ENCODE measurements at regions not wholly inside any gene's neighbourhood (a gene's known extent, or its start where the extent isn't known, plus 50 kb on each side); places are given as distances from the start of the nearest gene placed in this dataset.
A peak's percentile ranks its signal among the peaks of the same experiment; 100 is the strongest.

DNA sequence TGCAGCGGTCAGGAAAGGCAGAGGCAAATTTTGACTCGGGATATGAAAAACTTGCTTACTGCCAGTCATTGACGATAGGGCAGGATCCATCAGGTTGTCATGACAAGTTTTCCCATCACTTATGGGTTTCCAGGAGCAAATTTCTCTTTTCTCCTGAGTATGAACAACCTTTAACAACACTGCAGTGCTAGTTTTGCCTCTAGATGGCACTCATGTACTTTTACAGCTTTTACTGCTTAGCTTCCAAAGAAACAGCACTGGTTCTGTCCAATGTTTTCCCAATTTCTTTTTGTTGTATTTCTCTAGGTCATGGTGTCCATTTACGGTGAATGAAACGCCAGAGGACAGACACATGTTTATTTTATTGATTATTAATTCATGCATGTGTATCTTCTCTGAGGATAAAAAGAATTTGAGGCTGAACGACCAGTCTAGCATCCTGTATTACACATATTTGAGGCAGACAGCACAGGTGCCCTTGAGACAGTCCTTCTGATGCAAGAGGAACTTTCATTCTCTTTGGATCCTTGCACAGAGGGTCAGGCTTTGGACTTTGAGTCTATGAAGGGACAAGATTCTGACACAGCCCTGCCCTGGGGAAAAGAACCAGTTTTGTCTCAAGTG is 112.3 kb upstream of the TRABD2B start:
- Histone ChIP-seq H3K9me2 (replicated peaks; ENCODE audit: low read depth, low read length) (no peaks in the 10 kb centered on the region), H3K4me3 (ENCODE audit: low read length, poor library complexity, severe bottlenecking) (no peak overlapping the region), H3F3A (ENCODE audit: low read depth) (no peaks in the 10 kb centered on the region), H3K79me2 (ENCODE audit: insufficient read depth, low read length) (no peaks in the 10 kb centered on the region), H4K20me1 (ENCODE audit: insufficient read depth, low read length, poor library complexity, severe bottlenecking) (no peaks in the 10 kb centered on the region), H3K4me2 (ENCODE audit: low read depth, low read length, poor library complexity, severe bottlenecking) (no peak overlapping the region), H3K9ac (ENCODE audit: low read depth, low read length, poor library complexity, severe bottlenecking) (no peak overlapping the region), H3K36me3 (ENCODE audit: insufficient read depth, low read length) (no peaks in the 10 kb centered on the region), H2AFZ (ENCODE audit: low read length) (no peak overlapping the region), H3K9me3 (ENCODE audit: insufficient read depth, low read depth, low read length) (no peaks in the 10 kb centered on the region), H3K4me1 (ENCODE audit: insufficient read depth, low read length, poor library complexity, severe bottlenecking) (no peaks in the 10 kb centered on the region), H3K27me3 (ENCODE audit: insufficient read depth, low read length, poor library complexity, severe bottlenecking) (no peaks in the 10 kb centered on the region)
- no peak for TF ChIP-seq EZH2phosphoT487 (IDR thresholded peaks at IDR 0.05; ENCODE audit: borderline replicate concordance)
- TF ChIP-seq, protein P1, sequence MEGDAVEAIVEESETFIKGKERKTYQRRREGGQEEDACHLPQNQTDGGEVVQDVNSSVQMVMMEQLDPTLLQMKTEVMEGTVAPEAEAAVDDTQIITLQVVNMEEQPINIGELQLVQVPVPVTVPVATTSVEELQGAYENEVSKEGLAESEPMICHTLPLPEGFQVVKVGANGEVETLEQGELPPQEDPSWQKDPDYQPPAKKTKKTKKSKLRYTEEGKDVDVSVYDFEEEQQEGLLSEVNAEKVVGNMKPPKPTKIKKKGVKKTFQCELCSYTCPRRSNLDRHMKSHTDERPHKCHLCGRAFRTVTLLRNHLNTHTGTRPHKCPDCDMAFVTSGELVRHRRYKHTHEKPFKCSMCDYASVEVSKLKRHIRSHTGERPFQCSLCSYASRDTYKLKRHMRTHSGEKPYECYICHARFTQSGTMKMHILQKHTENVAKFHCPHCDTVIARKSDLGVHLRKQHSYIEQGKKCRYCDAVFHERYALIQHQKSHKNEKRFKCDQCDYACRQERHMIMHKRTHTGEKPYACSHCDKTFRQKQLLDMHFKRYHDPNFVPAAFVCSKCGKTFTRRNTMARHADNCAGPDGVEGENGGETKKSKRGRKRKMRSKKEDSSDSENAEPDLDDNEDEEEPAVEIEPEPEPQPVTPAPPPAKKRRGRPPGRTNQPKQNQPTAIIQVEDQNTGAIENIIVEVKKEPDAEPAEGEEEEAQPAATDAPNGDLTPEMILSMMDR (conservative IDR thresholded peaks at IDR 0.05; ENCODE audit: low read length), result peak; percentile 97

DNA sequence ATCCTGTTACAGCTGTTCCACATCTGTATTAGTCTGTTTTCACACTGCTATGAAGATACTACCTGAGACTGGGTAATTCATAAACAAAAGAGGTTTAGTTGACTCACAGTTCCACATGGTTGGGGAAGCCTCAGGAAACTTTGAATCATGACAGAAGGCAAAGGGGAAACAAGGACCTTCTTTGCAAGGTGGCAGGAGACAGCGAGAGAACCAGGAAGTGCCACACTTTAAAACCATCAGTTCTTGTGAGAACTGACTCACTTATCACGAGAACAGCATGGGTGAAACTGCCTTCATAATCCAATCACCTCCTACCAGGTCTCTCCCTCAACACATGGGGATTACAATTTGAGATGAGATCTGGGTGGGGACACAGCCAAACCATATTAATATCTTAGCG is 110.3 kb upstream of the TRABD2B start:
- H3K4me1 ChIP-seq (ENCODE audit: insufficient read depth, low read length, poor library complexity, severe bottlenecking), result no peaks in the 10 kb centered on the region

DNA sequence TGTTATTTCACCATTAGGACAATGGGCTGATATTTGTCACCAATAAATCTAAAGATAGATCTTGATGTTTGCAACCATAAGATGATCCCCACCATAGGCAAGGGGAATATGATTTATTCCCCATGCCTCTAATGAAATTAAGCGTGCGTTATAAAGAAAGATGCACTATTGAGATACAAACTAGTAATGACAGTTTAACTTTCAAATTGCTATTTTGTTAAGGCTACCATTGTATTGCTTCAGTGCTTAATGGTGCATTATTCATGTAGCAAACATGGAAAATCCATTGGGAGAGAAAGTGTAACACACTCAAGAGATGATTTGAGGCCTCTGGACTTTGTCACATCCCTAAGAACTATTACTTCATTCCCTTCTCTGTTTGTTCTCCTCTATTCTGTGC is 108.9 kb upstream of the TRABD2B start:
- Histone ChIP-seq H4K20me1 (ENCODE audit: insufficient read depth, low read length, poor library complexity, severe bottlenecking) (no peaks in the 10 kb centered on the region), H2AFZ (ENCODE audit: low read length) (no peak overlapping the region), H3K27me3 (ENCODE audit: insufficient read depth, low read length, poor library complexity, severe bottlenecking) (no peaks in the 10 kb centered on the region), H3K4me3 (ENCODE audit: low read length, poor library complexity, severe bottlenecking) (no peak overlapping the region), H3K9me2 (replicated peaks; ENCODE audit: low read depth, low read length) (no peaks in the 10 kb centered on the region), H3K36me3 (ENCODE audit: insufficient read depth, low read length) (no peaks in the 10 kb centered on the region), H3K9me3 (ENCODE audit: insufficient read depth, low read depth, low read length) (no peaks in the 10 kb centered on the region), H3K79me2 (ENCODE audit: insufficient read depth, low read length) (no peaks in the 10 kb centered on the region), H3K4me1 (ENCODE audit: insufficient read depth, low read length, poor library complexity, severe bottlenecking) (no peaks in the 10 kb centered on the region), H3F3A (ENCODE audit: low read depth) (no peaks in the 10 kb centered on the region), H3K9ac (ENCODE audit: low read depth, low read length, poor library complexity, severe bottlenecking) (no peak overlapping the region), H3K4me2 (ENCODE audit: low read depth, low read length, poor library complexity, severe bottlenecking) (no peak overlapping the region)
- TF ChIP-seq, protein P1 (conservative IDR thresholded peaks at IDR 0.05; ENCODE audit: low read length), result no peak
- TF ChIP-seq EZH2phosphoT487 (IDR thresholded peaks at IDR 0.05; ENCODE audit: borderline replicate concordance), result no peak

More for the DNA sequence above, 110.3 kb upstream of the TRABD2B start:
- no peak overlapping the region for H3K4me3 ChIP-seq (ENCODE audit: low read length, poor library complexity, severe bottlenecking)
- no peaks in the 10 kb centered on the region for H3K9me3 ChIP-seq (ENCODE audit: insufficient read depth, low read depth, low read length)
- H3F3A ChIP-seq (ENCODE audit: low read depth), result no peaks in the 10 kb centered on the region
- no peaks in the 10 kb centered on the region for H3K79me2 ChIP-seq (ENCODE audit: insufficient read depth, low read length)
- no peak for TF ChIP-seq EZH2phosphoT487 (IDR thresholded peaks at IDR 0.05; ENCODE audit: borderline replicate concordance)
- TF ChIP-seq, protein P1 (conservative IDR thresholded peaks at IDR 0.05; ENCODE audit: low read length), result no peak
- no peaks in the 10 kb centered on the region for H3K27me3 ChIP-seq (ENCODE audit: insufficient read depth, low read length, poor library complexity, severe bottlenecking)
- peak overlapping the region; percentile 65 for H2AFZ ChIP-seq (ENCODE audit: low read length)
- H3K9me2 ChIP-seq (replicated peaks; ENCODE audit: low read depth, low read length), result no peaks in the 10 kb centered on the region
- no peak overlapping the region for H3K9ac ChIP-seq (ENCODE audit: low read depth, low read length, poor library complexity, severe bottlenecking)
- H3K36me3 ChIP-seq (ENCODE audit: insufficient read depth, low read length), result no peaks in the 10 kb centered on the region
- no peaks in the 10 kb centered on the region for H4K20me1 ChIP-seq (ENCODE audit: insufficient read depth, low read length, poor library complexity, severe bottlenecking)
- H3K4me2 ChIP-seq (ENCODE audit: low read depth, low read length, poor library complexity, severe bottlenecking), result no peak overlapping the region

Measured in Loucy (cell line).